ENCODE measurements at regions not wholly inside any gene's neighbourhood (a gene's known extent, or its start where the extent isn't known, plus 50 kb on each side); places are given as distances from the start of the nearest gene placed in this dataset.

- H3K27me3 ChIP-seq (ENCODE audit: insufficient read depth, low read depth), result peaks cover 5% of the 10 kb centered on the region; the same call in 1 of the 2 replicates
- intact Hi-C loops (cut with micrococcal nuclease; ENCODE audit: unreplicated experiment), result no loop called here
- no TSS peak for BruUV-seq (replicated peaks)
- ChIA-PET CTCF (no interaction called here), POLR2A (ENCODE audit: unreplicated experiment) (no interaction called here)
- no peak for DNase-seq
- no peaks in the 10 kb centered on the region for H3K36me3 ChIP-seq (ENCODE audit: low read depth)
- no peak overlapping the region for H2AFZ ChIP-seq
- no peaks in the 10 kb centered on the region for H3K9me3 ChIP-seq (ENCODE audit: insufficient read depth, low read depth)
- no peak overlapping the region for H3K27ac ChIP-seq
- H3K4me2 ChIP-seq, result no peak overlapping the region
- no peak overlapping the region for H3K4me3 ChIP-seq
- H3F3A ChIP-seq (ENCODE audit: insufficient read depth, low read depth), result no peaks in the 10 kb centered on the region
- no peaks in the 10 kb centered on the region for H3K79me2 ChIP-seq (ENCODE audit: low read depth)
- TF ChIP-seq EZH2 (IDR thresholded peaks at IDR 0.05; ENCODE audit: low read depth) (no peak), CTCF (conservative IDR thresholded peaks at IDR 0.05) (no peak)
- no peaks in the 10 kb centered on the region for H4K20me1 ChIP-seq (ENCODE audit: insufficient read depth)
- H3K4me1 ChIP-seq (replicated peaks; ENCODE audit: insufficient read depth), result no peaks in the 10 kb centered on the region
- H3K9me2 ChIP-seq (ENCODE audit: insufficient read depth), result no peaks in the 10 kb centered on the region
Observed at GRCh38 chr17:22506231-22506630, 813.9 kb downstream of the KCNJ18 start.

GRCh38 chr17:22506861-22507260 lies 814.5 kb downstream of the KCNJ18 start:
- Histone ChIP-seq H3K4me3 (no peak overlapping the region), H4K20me1 (ENCODE audit: insufficient read depth) (no peaks in the 10 kb centered on the region), H3K79me2 (ENCODE audit: low read depth) (no peaks in the 10 kb centered on the region), H3K36me3 (ENCODE audit: low read depth) (no peaks in the 10 kb centered on the region), H2AFZ (no peak overlapping the region), H3F3A (ENCODE audit: insufficient read depth, low read depth) (no peaks in the 10 kb centered on the region), H3K9me3 (ENCODE audit: insufficient read depth, low read depth) (no peaks in the 10 kb centered on the region), H3K4me2 (no peak overlapping the region), H3K27ac (no peak overlapping the region), H3K9me2 (ENCODE audit: insufficient read depth) (no peaks in the 10 kb centered on the region), H3K4me1 (replicated peaks; ENCODE audit: insufficient read depth) (no peaks in the 10 kb centered on the region), H3K27me3 (ENCODE audit: insufficient read depth, low read depth) (peaks cover 5% of the 10 kb centered on the region; the same call in 1 of the 2 replicates)
- BruUV-seq (replicated peaks), result no TSS peak
- intact Hi-C loops (cut with micrococcal nuclease; ENCODE audit: unreplicated experiment), result no loop called here
- TF ChIP-seq CTCF (conservative IDR thresholded peaks at IDR 0.05) (no peak), EZH2 (IDR thresholded peaks at IDR 0.05; ENCODE audit: low read depth) (no peak)
- no peak for DNase-seq
- POLR2A ChIA-PET (ENCODE audit: unreplicated experiment), result no interaction called here
- CTCF ChIA-PET, result no interaction called here

- CTCF ChIA-PET, result no interaction called here
- Histone ChIP-seq H2AFZ (no peak overlapping the region), H3K4me1 (replicated peaks; ENCODE audit: insufficient read depth) (no peaks in the 10 kb centered on the region), H3K9me3 (ENCODE audit: insufficient read depth, low read depth) (no peaks in the 10 kb centered on the region), H3K9me2 (ENCODE audit: insufficient read depth) (no peaks in the 10 kb centered on the region), H3K4me3 (no peak overlapping the region), H3F3A (ENCODE audit: insufficient read depth, low read depth) (no peaks in the 10 kb centered on the region), H3K4me2 (no peak overlapping the region), H3K27me3 (ENCODE audit: insufficient read depth, low read depth) (peaks cover 5% of the 10 kb centered on the region; the same call in 1 of the 2 replicates), H4K20me1 (ENCODE audit: insufficient read depth) (no peaks in the 10 kb centered on the region), H3K27ac (no peak overlapping the region), H3K36me3 (ENCODE audit: low read depth) (no peaks in the 10 kb centered on the region), H3K79me2 (ENCODE audit: low read depth) (no peaks in the 10 kb centered on the region)
- POLR2A ChIA-PET (ENCODE audit: unreplicated experiment), result no interaction called here
- intact Hi-C loops (cut with micrococcal nuclease; ENCODE audit: unreplicated experiment), result no loop called here
- DNase-seq, result peak in 1 of 2 experiments; percentile 21
- TF ChIP-seq EZH2 (IDR thresholded peaks at IDR 0.05; ENCODE audit: low read depth) (no peak), CTCF (conservative IDR thresholded peaks at IDR 0.05) (peak; percentile 48)
- no TSS peak for BruUV-seq (replicated peaks)
Observed at GRCh38 chr17:22507823-22508222, 815.5 kb downstream of the KCNJ18 start.
